K562 (cell line): ENCODE measurements at regions not wholly inside any gene's neighbourhood (a gene's known extent, or its start where the extent isn't known, plus 50 kb on each side); places are given as distances from the start of the nearest gene placed in this dataset.

Source experiments
- ATAC-seq: fragments of 200-7000 bp; cut with Tn5 transposase; 3 replicates; pipeline ENCODE4 v1.9.1; 2020; ENCODE audit warnings: moderate library complexity
- BruUV-seq: library from RNA; stranded (reverse); fragments of 400-500 nt; replicated peaks from 2 replicates; lab custom pipeline; 2021; lab: Mats Ljungman, UMichigan
- CTCF ChIA-PET: fragments of 300-600 bp; formaldehyde crosslinking; extraction: SDS; loops from one replicate; lab custom pipeline; 2021; ENCODE audit warnings: low intra/inter-chr PET ratio; lab: Yijun Ruan, JAX
- POLR2A ChIA-PET: fragments of 300-600, 350-650 bp; sonication (Branson Sonifier 250); formaldehyde crosslinking; extraction: SDS; loops from one replicate; lab custom pipeline; 2021; ENCODE audit warnings: antibody characterized with exemption, inconsistent platforms; lab: Yijun Ruan, JAX
- DNase-seq, 4 experiments: peaks; one replicate each; pipeline versions ENCODE4 v3.0.0 to v3.0.0-alpha.2; 2011 to 2018; ENCODE audit warnings: low spot score in 3 of 4, mixed read lengths in 3 of 4; ENCODE audit errors: extremely low read depth in 1 of 4
- FAIRE-seq: peaks from 2 replicates; lab custom pipeline; 2011; peaks lifted over from hg19 to GRCh38; lab: Jason Lieb, UNC
- H2AFZ ChIP-seq: 2 replicates; pipeline ENCODE4 v1.6.0; 2011; ENCODE audit warnings: low read depth, low read length, control low read depth, inconsistent platforms
- H3K27ac ChIP-seq: fragments of 200-600 bp; 3 replicates; pipeline ENCODE4 v1.8.0; 2011; ENCODE audit warnings: low read depth, mild to moderate bottlenecking, control low read depth, inconsistent platforms, low read length, moderate library complexity, mixed read lengths; ENCODE audit errors: extremely low read depth
- H3K27me3 ChIP-seq, 2 experiments: fragments of 300-600 bp in 1 of 2; 2 replicates in 1 of 2; 3 replicates in 1 of 2; pipeline versions ENCODE4 v1.6.0 to v1.8.0; 2011; ENCODE audit warnings: inconsistent platforms in 2 of 2, low read length in 2 of 2, mild to moderate bottlenecking in 1 of 2, mixed read lengths in 1 of 2, moderate library complexity in 1 of 2; ENCODE audit not compliant: control insufficient read depth in 2 of 2, insufficient read depth in 2 of 2
- H3K36me3 ChIP-seq: fragments of 300-600 bp; 3 replicates; pipeline ENCODE4 v1.8.0; 2011; ENCODE audit warnings: mild to moderate bottlenecking, low read length, inconsistent platforms; ENCODE audit not compliant: control insufficient read depth, insufficient read depth
- H3K4me1 ChIP-seq, 2 experiments: fragments of 200-600 bp in 1 of 2; replicated peaks in 1 of 2; 2 replicates in 1 of 2; 3 replicates in 1 of 2; pipeline versions ENCODE4 v1.5.1 to v1.8.0; 2011; ENCODE audit warnings: inconsistent platforms in 2 of 2, low read length in 2 of 2, mild to moderate bottlenecking in 1 of 2, mixed read lengths in 1 of 2, moderate library complexity in 1 of 2; ENCODE audit not compliant: control insufficient read depth in 2 of 2, insufficient read depth in 2 of 2
- H3K4me2 ChIP-seq: 2 replicates; pipeline ENCODE4 v1.6.1; 2011; ENCODE audit warnings: low read length, control low read depth, inconsistent platforms, mixed read lengths; ENCODE audit not compliant: insufficient read depth
- H3K4me3 ChIP-seq: fragments of 200-600 bp; sonication (generic), shearing (Covaris generic); 2 replicates; pipeline ENCODE4 v1.5.1; 2016; ENCODE audit warnings: control low read depth, inconsistent platforms
- H3K79me2 ChIP-seq: fragments of 200-600 bp; 3 replicates; pipeline ENCODE4 v1.8.0; 2011; ENCODE audit warnings: low read length, inconsistent platforms; ENCODE audit not compliant: control insufficient read depth, insufficient read depth
- H3K9ac ChIP-seq, 2 experiments: 2 replicates each; pipeline versions ENCODE4 v1.6.0 to v1.6.1; 2011; ENCODE audit warnings: low read depth in 2 of 2, low read length in 2 of 2, control low read depth in 1 of 2, inconsistent platforms in 1 of 2, mild to moderate bottlenecking in 1 of 2, mixed read lengths in 1 of 2; ENCODE audit not compliant: insufficient read depth in 1 of 2
- H3K9me1 ChIP-seq: one replicate; pipeline ENCODE4 v1.6.0; 2011; ENCODE audit warnings: inconsistent platforms, mild to moderate bottlenecking, low read length, moderate library complexity; ENCODE audit not compliant: control insufficient read depth, insufficient read depth
- H3K9me3 ChIP-seq: replicated peaks from 2 replicates; pipeline ENCODE4 v1.5.1; 2011; ENCODE audit warnings: low read depth, low read length, inconsistent platforms; ENCODE audit not compliant: control insufficient read depth, insufficient read depth
- H4K20me1 ChIP-seq: replicated peaks from 2 replicates; pipeline ENCODE4 v1.6.1; 2011; ENCODE audit warnings: low read length, inconsistent platforms, mixed read lengths; ENCODE audit not compliant: control insufficient read depth, insufficient read depth
- CEBPB ChIP-seq: fragments of 450-650 bp; IDR thresholded peaks from 2 replicates; pipeline ENCODE4 v1.6.1; 2016; ENCODE audit warnings: missing genetic modification characterization, missing compliant biosample characterization
- ELF4 ChIP-seq: fragments of 450-650 bp; formaldehyde crosslinking; IDR thresholded peaks from 2 replicates; pipeline ENCODE4 v1.4.0; 2022; ENCODE audit warnings: missing genetic modification characterization
- EP400 ChIP-seq: fragments of 450-650 bp; IDR thresholded peaks from 2 replicates; pipeline ENCODE4 v1.6.1; 2017; ENCODE audit warnings: antibody characterized with exemption, mild to moderate bottlenecking, moderate library complexity
- ETV1 ChIP-seq: fragments of 450-650 bp; conservative IDR thresholded peaks from 2 replicates; pipeline ENCODE4 v1.6.1; 2016; ENCODE audit warnings: missing genetic modification characterization, control low read depth, low read depth, missing compliant biosample characterization
- FIP1L1 ChIP-seq: fragments of 200-400 bp; formaldehyde crosslinking; IDR thresholded peaks from 2 replicates; pipeline ENCODE4 v1.6.1; 2018; ENCODE audit warnings: mild to moderate bottlenecking, low read depth, low read length; ENCODE audit not compliant: poor library complexity, severe bottlenecking
- HDAC1 ChIP-seq, 2 experiments: fragments of 450-650 bp; IDR thresholded peaks; 2 replicates each; pipeline ENCODE4 v1.6.1; 2016 to 2017; ENCODE audit warnings: inconsistent platforms in 1 of 2, mild to moderate bottlenecking in 1 of 2, moderate library complexity in 1 of 2
- KDM2B ChIP-seq: fragments of 250-450 bp; sonication (Bioruptor Pico); IDR thresholded peaks from 2 replicates; pipeline ENCODE4 v1.8.0; 2021; ENCODE audit warnings: mild to moderate bottlenecking, moderate library complexity
- KDM5B ChIP-seq: fragments of 200-600 bp; sonication (generic); IDR thresholded peaks from 2 replicates; pipeline ENCODE4 v1.6.1; 2012; ENCODE audit warnings: low read depth, mild to moderate bottlenecking, moderate library complexity, low read length, control low read depth, inconsistent platforms; ENCODE audit not compliant: insufficient replicate concordance
- MITF ChIP-seq: IDR thresholded peaks from 2 replicates; pipeline ENCODE4 v1.6.1; 2014; ENCODE audit warnings: antibody characterized with exemption
- SRF ChIP-seq, 2 experiments: fragments of 250-450, 450-650 bp in 1 of 2; sonication (Bioruptor Pico) in 1 of 2; sonication (generic) in 1 of 2; formaldehyde crosslinking; IDR thresholded peaks; 2 replicates each; pipeline versions ENCODE4 v1.5.0 to v1.5.1; 2020 to 2022; ENCODE audit warnings: mild to moderate bottlenecking in 1 of 2, missing genetic modification reagents in 1 of 2
- THRAP3 ChIP-seq: fragments of 450-650 bp; IDR thresholded peaks from 2 replicates; pipeline ENCODE4 v1.6.1; 2016; ENCODE audit warnings: mild to moderate bottlenecking, inconsistent platforms, borderline replicate concordance
- ZNF24 ChIP-seq: fragments of 450-650 bp; IDR thresholded peaks from 2 replicates; pipeline ENCODE4 v1.6.1; 2016
- ZNF274 ChIP-seq: IDR thresholded peaks from 2 replicates; pipeline ENCODE4 v1.6.1; 2011; ENCODE audit warnings: low read depth, mild to moderate bottlenecking, low read length, moderate library complexity, borderline replicate concordance
- WGBS: fragments of 100-300 bp; shearing (Covaris generic); methylation state at CpG from one replicate; pipeline ENCODE4 v1.1.6; 2016; ENCODE audit warnings: low coverage, mixed read lengths; ENCODE audit not compliant: insufficient coverage; ENCODE audit errors: missing lambda C conversion rate; 5-methylcytosine and 5-hydroxymethylcytosine counted together
- in situ Hi-C: fragments of 300-500 bp; cut with MboI; formaldehyde crosslinking; loops from 4 replicates; pipeline ENCODE4 v1.15.0; 2018; ENCODE audit warnings: inconsistent platforms, mixed read lengths
- intact Hi-C: fragments of 100-400 bp; cut with micrococcal nuclease; formaldehyde crosslinking; loops from 2 replicates; pipeline ENCODE4 v1.14.2; 2022
- TF ChIP-seq, protein P1 (sequence below): sonication (generic); formaldehyde crosslinking; IDR thresholded peaks from 2 replicates; pipeline ENCODE4 v1.8.0; 2022; ENCODE audit warnings: mild to moderate bottlenecking, missing genetic modification reagents
- TF ChIP-seq, protein P2 (sequence below): sonication (generic); formaldehyde crosslinking; IDR thresholded peaks from 2 replicates; pipeline ENCODE4 v1.8.1; 2023; ENCODE audit warnings: mild to moderate bottlenecking, missing genetic modification reagents

DNA sequence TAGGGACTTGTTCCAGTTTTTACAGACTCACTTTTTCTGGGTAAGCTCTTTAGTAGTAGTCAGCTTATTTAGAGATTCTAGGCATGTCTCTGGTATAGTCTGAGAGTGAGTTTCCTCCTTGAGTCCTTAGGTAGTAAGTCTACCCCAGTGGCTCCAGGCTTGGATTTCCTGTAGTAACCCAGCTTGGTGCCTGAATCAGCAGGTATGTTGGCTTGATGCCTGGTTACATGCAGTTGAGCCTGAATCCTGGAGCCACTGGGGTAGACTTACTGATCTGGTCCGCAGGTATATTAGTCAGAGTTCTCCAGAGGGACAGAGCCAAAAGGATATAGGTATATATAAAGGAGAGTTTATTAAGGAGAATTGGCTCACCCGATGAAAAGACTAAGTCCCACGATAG is 85.8 kb upstream of the RBMS3 start:
- WGBS = 0% methylated on average over 3 of the region's 3 CpGs
- H3K36me3 ChIP-seq = no peaks in the 10 kb centered on the region
- H3K9ac ChIP-seq = no peak overlapping the region
- in situ Hi-C loops (no loop called here), intact Hi-C loops (no loop called here)
- no peak overlapping the region for H2AFZ ChIP-seq
- ChIA-PET POLR2A (no interaction called here), CTCF (no interaction called here)
- H3K79me2 ChIP-seq = no peaks in the 10 kb centered on the region
- no peak overlapping the region for H3K27ac ChIP-seq
- no peaks in the 10 kb centered on the region for H4K20me1 ChIP-seq
- H3K27me3 ChIP-seq = no peaks in the 10 kb centered on the region
- no peak for DNase-seq
- no peak overlapping the region for H3K4me2 ChIP-seq
- H3K4me1 ChIP-seq = no peaks in the 10 kb centered on the region
- FAIRE-seq = no peak
- BruUV-seq = no TSS peak
- no peaks in the 10 kb centered on the region; the same call in 1 of the 2 replicates for H3K9me3 ChIP-seq
- no peaks in the 10 kb centered on the region for H3K9me1 ChIP-seq
- H3K4me3 ChIP-seq = no peak overlapping the region
- no peak for ATAC-seq
- TF ChIP-seq THRAP3 (no peak), MITF (no peak), EP400 (no peak), KDM5B (no peak), ETV1 (no peak), ZNF24 (no peak), HDAC1 (IDR thresholded peaks at IDR 0.05) (no peak), ZNF274 (no peak), KDM2B (no peak), CEBPB (tag) (no peak), SRF (CRISPR knock-in tag; IDR thresholded peaks at IDR 0.05) (no peak), FIP1L1 (no peak), ELF4 (CRISPR knock-in tag) (no peak)
- TF ChIP-seq, protein P1, sequence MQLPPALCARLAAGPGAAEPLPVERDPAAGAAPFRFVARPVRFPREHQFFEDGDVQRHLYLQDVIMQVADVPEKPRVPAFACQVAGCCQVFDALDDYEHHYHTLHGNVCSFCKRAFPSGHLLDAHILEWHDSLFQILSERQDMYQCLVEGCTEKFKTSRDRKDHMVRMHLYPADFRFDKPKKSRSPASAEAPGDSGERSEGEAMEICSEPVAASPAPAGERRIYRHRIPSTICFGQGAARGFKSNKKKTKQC = no peak
- TF ChIP-seq, protein P2, sequence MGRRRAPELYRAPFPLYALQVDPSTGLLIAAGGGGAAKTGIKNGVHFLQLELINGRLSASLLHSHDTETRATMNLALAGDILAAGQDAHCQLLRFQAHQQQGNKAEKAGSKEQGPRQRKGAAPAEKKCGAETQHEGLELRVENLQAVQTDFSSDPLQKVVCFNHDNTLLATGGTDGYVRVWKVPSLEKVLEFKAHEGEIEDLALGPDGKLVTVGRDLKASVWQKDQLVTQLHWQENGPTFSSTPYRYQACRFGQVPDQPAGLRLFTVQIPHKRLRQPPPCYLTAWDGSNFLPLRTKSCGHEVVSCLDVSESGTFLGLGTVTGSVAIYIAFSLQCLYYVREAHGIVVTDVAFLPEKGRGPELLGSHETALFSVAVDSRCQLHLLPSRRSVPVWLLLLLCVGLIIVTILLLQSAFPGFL = no peak
